GM23248 (cell line): ENCODE measurements at regions not wholly inside any gene's neighbourhood (a gene's known extent, or its start where the extent isn't known, plus 50 kb on each side); places are given as distances from the start of the nearest gene placed in this dataset.

Experiments used
- DNase-seq: peaks from one replicate; pipeline ENCODE4 v3.0.0-alpha.2; 2015
- H2AFZ ChIP-seq: fragments of 200-600 bp; sonication (generic); 2 replicates; pipeline ENCODE4 v1.6.1; 2016; ENCODE audit warnings: antibody characterized with exemption
- H3F3A ChIP-seq: fragments of 200-600 bp; sonication (generic); 2 replicates; pipeline ENCODE4 v1.6.1; 2016; ENCODE audit warnings: mild to moderate bottlenecking, antibody characterized with exemption, mixed run types; ENCODE audit not compliant: insufficient read depth
- H3K27ac ChIP-seq: fragments of 200-600 bp; sonication (generic); 2 replicates; pipeline ENCODE4 v1.5.1; 2016; ENCODE audit warnings: mild to moderate bottlenecking
- H3K27me3 ChIP-seq: fragments of 200-600 bp; sonication (generic); replicated peaks from 2 replicates; pipeline ENCODE4 v1.6.1; 2016; ENCODE audit warnings: mild to moderate bottlenecking; ENCODE audit not compliant: insufficient read depth
- H3K36me3 ChIP-seq: fragments of 200-600 bp; sonication (generic); 2 replicates; pipeline ENCODE4 v1.6.1; 2016; ENCODE audit warnings: low read depth, mild to moderate bottlenecking
- H3K4me1 ChIP-seq: fragments of 200-600 bp; sonication (generic); 2 replicates; pipeline ENCODE4 v1.6.1; 2016; ENCODE audit warnings: mild to moderate bottlenecking; ENCODE audit not compliant: insufficient read depth
- H3K4me2 ChIP-seq: fragments of 200-600 bp; sonication (generic); one replicate; pipeline ENCODE4 v1.6.1; 2016; ENCODE audit warnings: mild to moderate bottlenecking; ENCODE audit not compliant: unreplicated experiment
- H3K4me3 ChIP-seq: fragments of 200-600 bp; sonication (generic); 2 replicates; pipeline ENCODE4 v1.5.1; 2016; ENCODE audit warnings: mild to moderate bottlenecking
- H3K79me2 ChIP-seq: fragments of 200-600 bp; sonication (generic); 2 replicates; pipeline ENCODE4 v1.6.1; 2016; ENCODE audit warnings: mild to moderate bottlenecking; ENCODE audit not compliant: insufficient read depth
- H3K9ac ChIP-seq: fragments of 200-600 bp; sonication (generic); 2 replicates; pipeline ENCODE4 v1.6.1; 2016; ENCODE audit warnings: mild to moderate bottlenecking
- H3K9me2 ChIP-seq: fragments of 200-600 bp; sonication (generic); 2 replicates; pipeline ENCODE4 v1.6.1; 2016; ENCODE audit warnings: mixed run types, mild to moderate bottlenecking, moderate library complexity; ENCODE audit not compliant: insufficient read depth
- H3K9me3 ChIP-seq: fragments of 200-600 bp; sonication (generic); one replicate; pipeline ENCODE4 v1.6.1; 2017; ENCODE audit warnings: low read depth
- H4K20me1 ChIP-seq: fragments of 200-600 bp; sonication (generic); 2 replicates; pipeline ENCODE4 v1.6.0; 2016; ENCODE audit not compliant: insufficient read depth
- EZH2 ChIP-seq: fragments of 200-600 bp; sonication (generic); IDR thresholded peaks from 2 replicates; pipeline ENCODE4 v1.6.1; 2018; ENCODE audit warnings: antibody characterized with exemption, mild to moderate bottlenecking; ENCODE audit not compliant: insufficient read depth, poor library complexity, severe bottlenecking
- EZH2phosphoT487 ChIP-seq: fragments of 200-600 bp; sonication (generic); IDR thresholded peaks from 2 replicates; pipeline ENCODE4 v1.6.1; 2018; ENCODE audit warnings: antibody characterized with exemption, moderate library complexity, mild to moderate bottlenecking, low read depth; ENCODE audit not compliant: insufficient read depth
- WGBS, 2 experiments: methylation state at CpG; one replicate each; pipeline ENCODE4 v1.1.6; 2015 to 2017; ENCODE audit warnings: low lambda C conversion rate in 2 of 2, low coverage in 1 of 2; ENCODE audit errors: missing lambda C conversion rate in 2 of 2; 5-methylcytosine and 5-hydroxymethylcytosine counted together
- in situ Hi-C: fragments of 300-500 bp; cut with MboI; formaldehyde crosslinking; loops from 2 replicates; pipeline ENCODE4 v1.15.0; 2020

- H3K4me2 ChIP-seq: no peak overlapping the region
- H3K9me2 ChIP-seq: no peaks in the 10 kb centered on the region
- no peaks in the 10 kb centered on the region for H3F3A ChIP-seq
- no peak for DNase-seq
- H3K27ac ChIP-seq: no peak overlapping the region
- H3K4me3 ChIP-seq: no peak overlapping the region
- H2AFZ ChIP-seq: no peak overlapping the region
- no peaks in the 10 kb centered on the region for H4K20me1 ChIP-seq
- TF ChIP-seq EZH2phosphoT487: no peak
- TF ChIP-seq EZH2: no peak
- H3K27me3 ChIP-seq: no peaks in the 10 kb centered on the region
- H3K4me1 ChIP-seq: no peaks in the 10 kb centered on the region
- WGBS, 2 experiments: 27 to 30% methylated on average over 8 of the region's 8 CpGs
- in situ Hi-C loops: no loop called here
- H3K9ac ChIP-seq: no peak overlapping the region
- no peaks in the 10 kb centered on the region for H3K9me3 ChIP-seq
- no peaks in the 10 kb centered on the region for H3K36me3 ChIP-seq
- no peaks in the 10 kb centered on the region for H3K79me2 ChIP-seq
Measured at GRCh38 chr1:4122513-4123160, 222.6 kb upstream of the C1orf174 start.

GRCh38 chr1:4124631-4125145, 224.6 kb upstream of the C1orf174 start:
- Histone ChIP-seq H3K4me2 (no peak overlapping the region), H3F3A (no peaks in the 10 kb centered on the region), H3K9ac (no peak overlapping the region), H3K79me2 (no peaks in the 10 kb centered on the region), H3K27me3 (no peaks in the 10 kb centered on the region), H3K27ac (no peak overlapping the region), H3K4me1 (no peaks in the 10 kb centered on the region), H3K9me2 (no peaks in the 10 kb centered on the region), H2AFZ (no peak overlapping the region), H3K9me3 (no peaks in the 10 kb centered on the region), H3K4me3 (no peak overlapping the region), H3K36me3 (no peaks in the 10 kb centered on the region), H4K20me1 (no peaks in the 10 kb centered on the region)
- TF ChIP-seq EZH2phosphoT487 (no peak), EZH2 (no peak)
- 25 to 27% methylated on average over 6 of the region's 6 CpGs for WGBS, 2 experiments
- DNase-seq: no peak
- in situ Hi-C loops: no loop called here

- Histone ChIP-seq H3K4me2 (no peak overlapping the region), H3K4me3 (no peak overlapping the region), H3F3A (no peaks in the 10 kb centered on the region), H3K9me2 (no peaks in the 10 kb centered on the region), H3K4me1 (no peaks in the 10 kb centered on the region), H3K36me3 (no peaks in the 10 kb centered on the region), H2AFZ (no peak overlapping the region), H3K9ac (no peak overlapping the region), H3K27ac (no peak overlapping the region), H4K20me1 (no peaks in the 10 kb centered on the region), H3K9me3 (no peaks in the 10 kb centered on the region), H3K27me3 (no peaks in the 10 kb centered on the region), H3K79me2 (no peaks in the 10 kb centered on the region)
- no peak for DNase-seq
- TF ChIP-seq EZH2: no peak
- no peak for TF ChIP-seq EZH2phosphoT487
- in situ Hi-C loops: no loop called here
- WGBS, 2 experiments: 22 to 30% methylated on average over 9 of the region's 9 CpGs
Measured at GRCh38 chr1:4126251-4126650, 226.2 kb upstream of the C1orf174 start.

- Histone ChIP-seq H2AFZ (no peak overlapping the region), H3K9me3 (no peaks in the 10 kb centered on the region), H3K27ac (no peak overlapping the region), H3K9ac (no peak overlapping the region), H3K4me1 (no peaks in the 10 kb centered on the region), H4K20me1 (no peaks in the 10 kb centered on the region), H3K36me3 (no peaks in the 10 kb centered on the region), H3F3A (no peaks in the 10 kb centered on the region), H3K4me2 (no peak overlapping the region), H3K9me2 (no peaks in the 10 kb centered on the region), H3K79me2 (no peaks in the 10 kb centered on the region), H3K4me3 (no peak overlapping the region), H3K27me3 (no peaks in the 10 kb centered on the region)
- 43 to 56% methylated on average over 17 to 20 of the region's 20 CpGs for WGBS, 2 experiments
- no peak for DNase-seq
- in situ Hi-C loops: no loop called here
- TF ChIP-seq EZH2phosphoT487: no peak
- no peak for TF ChIP-seq EZH2
Measured at GRCh38 chr1:4126731-4127591, 226.9 kb upstream of the C1orf174 start.
